ENCODE measurements at regions not wholly inside any gene's neighbourhood (a gene's known extent, or its start where the extent isn't known, plus 50 kb on each side); places are given as distances from the start of the nearest gene placed in this dataset.

DNA sequence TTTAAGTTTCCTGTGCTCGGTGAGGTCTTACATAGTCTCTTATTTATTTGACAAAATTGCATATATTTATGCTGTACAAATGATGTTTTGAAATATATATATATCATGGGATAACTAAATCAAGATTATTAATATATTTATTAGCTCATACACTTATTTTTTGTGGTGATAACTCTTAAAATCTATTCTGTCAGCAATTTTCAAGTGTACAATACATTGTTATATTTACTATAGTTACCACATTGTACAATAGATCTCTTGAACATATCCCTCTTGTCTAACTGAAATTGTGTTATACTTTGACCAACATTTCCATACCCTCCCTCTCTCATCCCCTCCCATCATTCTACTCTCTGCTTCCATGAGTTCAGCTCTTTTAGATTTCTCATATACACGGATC lies 516.6 kb upstream of the LCORL start:
- H3K4me3 ChIP-seq (ENCODE audit: control insufficient read depth, low read depth, low read length), result no peak overlapping the region
- no peak for DNase-seq (ENCODE audit: low read depth)
- TF ChIP-seq, protein P1, sequence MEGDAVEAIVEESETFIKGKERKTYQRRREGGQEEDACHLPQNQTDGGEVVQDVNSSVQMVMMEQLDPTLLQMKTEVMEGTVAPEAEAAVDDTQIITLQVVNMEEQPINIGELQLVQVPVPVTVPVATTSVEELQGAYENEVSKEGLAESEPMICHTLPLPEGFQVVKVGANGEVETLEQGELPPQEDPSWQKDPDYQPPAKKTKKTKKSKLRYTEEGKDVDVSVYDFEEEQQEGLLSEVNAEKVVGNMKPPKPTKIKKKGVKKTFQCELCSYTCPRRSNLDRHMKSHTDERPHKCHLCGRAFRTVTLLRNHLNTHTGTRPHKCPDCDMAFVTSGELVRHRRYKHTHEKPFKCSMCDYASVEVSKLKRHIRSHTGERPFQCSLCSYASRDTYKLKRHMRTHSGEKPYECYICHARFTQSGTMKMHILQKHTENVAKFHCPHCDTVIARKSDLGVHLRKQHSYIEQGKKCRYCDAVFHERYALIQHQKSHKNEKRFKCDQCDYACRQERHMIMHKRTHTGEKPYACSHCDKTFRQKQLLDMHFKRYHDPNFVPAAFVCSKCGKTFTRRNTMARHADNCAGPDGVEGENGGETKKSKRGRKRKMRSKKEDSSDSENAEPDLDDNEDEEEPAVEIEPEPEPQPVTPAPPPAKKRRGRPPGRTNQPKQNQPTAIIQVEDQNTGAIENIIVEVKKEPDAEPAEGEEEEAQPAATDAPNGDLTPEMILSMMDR (IDR thresholded peaks at IDR 0.05; ENCODE audit: control insufficient read depth, insufficient read depth, low read depth, low read length, missing control alignments), result no peak

DNA sequence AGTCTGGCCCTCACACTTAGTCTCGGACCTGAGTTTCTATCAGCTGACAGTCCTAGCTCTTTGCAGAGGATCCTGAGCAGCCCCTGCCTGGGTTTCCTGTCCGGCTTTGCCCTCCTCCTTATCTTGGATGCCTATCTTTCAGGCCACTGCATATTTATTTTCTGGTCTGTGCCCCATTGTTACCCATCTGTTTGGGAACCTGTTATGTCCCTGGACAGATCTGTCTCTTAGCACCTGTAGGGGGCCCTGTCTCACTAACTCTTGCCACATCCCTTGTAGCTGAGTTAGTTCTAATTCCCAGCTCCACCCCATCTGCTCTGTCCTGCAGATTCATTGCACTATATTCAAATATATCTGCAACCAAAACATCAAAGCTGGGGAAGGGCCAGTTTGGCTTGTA lies 514.9 kb upstream of the LCORL start:
- no peak overlapping the region for H3K4me3 ChIP-seq (ENCODE audit: control insufficient read depth, low read depth, low read length)
- DNase-seq (ENCODE audit: low read depth), result no peak
- TF ChIP-seq, protein P1 (IDR thresholded peaks at IDR 0.05; ENCODE audit: control insufficient read depth, insufficient read depth, low read depth, low read length, missing control alignments), result no peak

GRCh38 chr4:18535948-18536347 lies 514.4 kb upstream of the LCORL start:
- no peak overlapping the region for H3K4me3 ChIP-seq (ENCODE audit: control insufficient read depth, low read depth, low read length)
- TF ChIP-seq, protein P1 (IDR thresholded peaks at IDR 0.05; ENCODE audit: control insufficient read depth, insufficient read depth, low read depth, low read length, missing control alignments), result no peak
- no peak for DNase-seq (ENCODE audit: low read depth)

- no peak for DNase-seq (ENCODE audit: low read depth)
- no peak overlapping the region for H3K4me3 ChIP-seq (ENCODE audit: control insufficient read depth, low read depth, low read length)
- TF ChIP-seq, protein P1 (IDR thresholded peaks at IDR 0.05; ENCODE audit: control insufficient read depth, insufficient read depth, low read depth, low read length, missing control alignments), result no peak
Measured at GRCh38 chr4:18533262-18533775, 511.8 kb upstream of the LCORL start.

DNA sequence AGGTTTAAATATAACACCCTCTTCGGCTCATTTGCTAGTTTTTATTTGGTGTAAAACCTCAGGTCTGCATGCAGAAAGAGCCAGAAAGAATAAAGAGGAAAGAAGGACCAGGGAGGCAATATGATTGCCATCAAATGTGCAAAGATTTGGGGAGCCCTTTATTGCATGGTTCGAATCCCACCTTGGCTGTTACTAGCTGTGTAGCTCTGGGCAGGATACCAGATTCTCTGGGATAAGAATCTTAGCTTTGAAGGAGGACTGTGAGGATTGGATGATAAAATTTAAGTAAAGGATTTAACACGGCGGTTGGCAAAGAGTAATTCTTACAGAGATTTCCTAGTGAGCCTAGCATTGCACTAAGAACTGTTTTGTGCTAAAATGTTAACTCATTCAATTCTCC lies 510.2 kb upstream of the LCORL start:
- no peak overlapping the region for H3K4me3 ChIP-seq (ENCODE audit: control insufficient read depth, low read depth, low read length)
- DNase-seq (ENCODE audit: low read depth), result no peak
- TF ChIP-seq, protein P1 (IDR thresholded peaks at IDR 0.05; ENCODE audit: control insufficient read depth, insufficient read depth, low read depth, low read length, missing control alignments), result no peak

GRCh38 chr4:18529482-18529881 lies 507.9 kb upstream of the LCORL start:
- no peak for DNase-seq (ENCODE audit: low read depth)
- TF ChIP-seq, protein P1 (IDR thresholded peaks at IDR 0.05; ENCODE audit: control insufficient read depth, insufficient read depth, low read depth, low read length, missing control alignments), result no peak
- H3K4me3 ChIP-seq (ENCODE audit: control insufficient read depth, low read depth, low read length), result no peak overlapping the region

- TF ChIP-seq, protein P1 (IDR thresholded peaks at IDR 0.05; ENCODE audit: control insufficient read depth, insufficient read depth, low read depth, low read length, missing control alignments), result no peak
Measured at GRCh38 chr4:18524667-18525066, 503.1 kb upstream of the LCORL start.

More at GRCh38 chr4:18524667-18525066, 503.1 kb upstream of the LCORL start:
- no peak for DNase-seq (ENCODE audit: low read depth)
- H3K4me3 ChIP-seq (ENCODE audit: control insufficient read depth, low read depth, low read length), result no peak overlapping the region
